ENCODE measurements at regions not wholly inside any gene's neighbourhood (a gene's known extent, or its start where the extent isn't known, plus 50 kb on each side); places are given as distances from the start of the nearest gene placed in this dataset.

DNA sequence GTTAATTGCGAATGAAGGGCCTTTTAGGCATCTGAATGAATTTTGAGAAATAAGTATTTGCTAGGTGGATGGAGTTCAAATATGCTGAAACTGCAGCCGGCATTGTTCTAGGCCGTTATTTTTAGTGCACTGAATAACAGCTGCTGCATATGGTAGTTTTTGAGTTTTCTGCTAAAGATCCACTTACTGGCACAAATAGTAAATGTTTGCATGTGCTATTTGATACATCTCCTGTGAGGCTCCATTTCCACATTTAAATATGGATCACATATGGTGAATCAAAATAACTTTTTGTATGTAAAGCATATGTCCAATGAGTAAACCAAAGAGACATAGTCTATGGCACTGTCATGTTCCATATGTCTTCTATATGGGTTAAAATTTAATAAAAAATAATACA is 56.7 kb upstream of the CNTN4 start:
- no peak for DNase-seq
- Histone ChIP-seq H3K4me1 (replicated peaks in 1 of 2) (no peaks in the 10 kb centered on the region), H3K9me3 (replicated peaks in 1 of 3) (no peaks in the 10 kb centered on the region), H3K27ac (no peak overlapping the region), H3K27me3 (no peaks in the 10 kb centered on the region), H3K4me3 (no peak overlapping the region), H3K36me3 (replicated peaks in 1 of 2) (no peaks in the 10 kb centered on the region)
- intact Hi-C loops (cut with DNase I), result no loop called here
- 82 to 88% (median 85%) methylated on average over 3 of the region's 3 CpGs for WGBS, 4 donors
- TF ChIP-seq CTCF (IDR thresholded peaks at IDR 0.05), result no peak
- no peak for TF ChIP-seq POLR2A (IDR thresholded peaks at IDR 0.05)

All from adrenal gland (tissue), 9 donors.